ENCODE measurements at regions not wholly inside any gene's neighbourhood (a gene's known extent, or its start where the extent isn't known, plus 50 kb on each side); places are given as distances from the start of the nearest gene placed in this dataset.
A peak's percentile ranks its signal among the peaks of the same experiment; 100 is the strongest.

DNA sequence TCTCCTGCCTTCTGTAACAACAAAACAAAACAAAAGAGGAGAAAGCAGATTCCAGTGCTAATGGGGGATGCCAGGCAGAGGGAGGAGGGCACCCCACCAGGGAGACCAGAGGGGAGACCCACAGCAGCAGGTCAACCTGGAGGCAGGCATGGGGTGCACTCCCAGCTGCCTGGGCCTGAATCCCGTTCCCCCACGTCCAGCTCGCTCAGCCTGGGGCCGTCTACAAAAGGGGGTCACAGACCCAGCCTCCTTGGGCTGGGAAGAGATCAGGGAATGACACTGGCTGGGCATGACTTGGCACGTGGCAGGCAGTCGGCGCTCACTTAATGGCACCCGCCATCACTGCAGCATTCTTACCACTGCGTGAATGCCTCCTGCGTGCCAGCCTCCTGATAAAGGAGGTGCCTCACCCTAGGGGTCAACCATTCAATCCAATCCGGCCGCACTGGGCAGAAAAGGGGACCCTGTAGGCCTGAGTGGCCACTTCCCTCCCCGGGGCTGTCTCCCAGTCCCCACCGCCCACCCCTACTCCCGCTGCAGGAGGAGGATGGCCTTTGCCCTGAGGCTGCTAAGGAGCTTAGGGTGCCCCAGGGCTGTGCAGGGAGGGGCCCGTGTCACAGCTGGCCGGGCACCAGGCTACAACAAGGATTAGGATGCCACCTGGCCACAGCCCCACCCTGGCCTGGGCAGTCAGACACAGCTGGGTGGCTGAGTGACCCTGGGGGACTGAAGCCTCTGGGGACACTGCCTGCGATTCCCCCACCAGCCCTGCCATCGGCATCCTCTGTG lies 87.5 kb downstream of the NCOR2 start:
- Histone ChIP-seq H3K27me3 (ENCODE audit: control insufficient read depth in 2 of 2, insufficient read depth in 2 of 2, low read length in 2 of 2) (no peaks in the 10 kb centered on the region), H3K4me1 (ENCODE audit: control insufficient read depth in 1 of 2, insufficient read depth in 2 of 2, low read length in 2 of 2) (no peaks in the 10 kb centered on the region), H3K9me3 (replicated peaks in 1 of 2; ENCODE audit: control insufficient read depth in 1 of 2, insufficient read depth in 1 of 2, low read length in 2 of 2) (peaks cover 0 to 4% of the 10 kb centered on the region in 2 donors), H3K4me3 (replicated peaks in 1 of 3; ENCODE audit: low read depth in 2 of 3, low read length in 3 of 3) (no peak overlapping the region), H4K20me1 (ENCODE audit: insufficient read depth, low read length) (peaks cover 100% of the 10 kb centered on the region), H3K9ac (ENCODE audit: insufficient read depth, low read length, poor library complexity, severe bottlenecking) (no peak overlapping the region), H2AFZ (ENCODE audit: insufficient read depth, low read depth, low read length, poor library complexity, severe bottlenecking) (no peak overlapping the region), H3K27ac (ENCODE audit: low read depth in 1 of 2, low read length in 2 of 2) (no peak overlapping the region), H3K79me2 (ENCODE audit: insufficient read depth, low read length) (peaks cover 40% of the 10 kb centered on the region), H3K4me2 (replicated peaks; ENCODE audit: extremely low read depth, low read length, poor library complexity, severe bottlenecking) (no peak overlapping the region), H3K36me3 (replicated peaks in 1 of 2; ENCODE audit: control insufficient read depth in 1 of 2, insufficient read depth in 2 of 2, low read length in 2 of 2) (peaks cover 77 to 95% of the 10 kb centered on the region in 2 donors)
- Mint-ChIP-seq H3K27me3 (ENCODE audit: low read depth in 3 of 3) (peaks cover 0 to 3% (median 1%) of the 10 kb centered on the region in 3 donors), H3K4me3 (no peak overlapping the region), H3K36me3 (peaks cover 74 to 94% of the 10 kb centered on the region in 2 donors), H3K4me1 (peaks cover 19% of the 10 kb centered on the region), H3K9me3 (peaks cover 4 to 17% (median 11%) of the 10 kb centered on the region in 7 donors), H3K27ac (peak overlapping the region in 2 of 7 donors; percentile 24 to 54)
- no peak for DNase-seq
- WGBS (ENCODE audit: insufficient coverage) = 97% methylated on average over 16 of the region's 19 CpGs
- TF ChIP-seq, protein P1, sequence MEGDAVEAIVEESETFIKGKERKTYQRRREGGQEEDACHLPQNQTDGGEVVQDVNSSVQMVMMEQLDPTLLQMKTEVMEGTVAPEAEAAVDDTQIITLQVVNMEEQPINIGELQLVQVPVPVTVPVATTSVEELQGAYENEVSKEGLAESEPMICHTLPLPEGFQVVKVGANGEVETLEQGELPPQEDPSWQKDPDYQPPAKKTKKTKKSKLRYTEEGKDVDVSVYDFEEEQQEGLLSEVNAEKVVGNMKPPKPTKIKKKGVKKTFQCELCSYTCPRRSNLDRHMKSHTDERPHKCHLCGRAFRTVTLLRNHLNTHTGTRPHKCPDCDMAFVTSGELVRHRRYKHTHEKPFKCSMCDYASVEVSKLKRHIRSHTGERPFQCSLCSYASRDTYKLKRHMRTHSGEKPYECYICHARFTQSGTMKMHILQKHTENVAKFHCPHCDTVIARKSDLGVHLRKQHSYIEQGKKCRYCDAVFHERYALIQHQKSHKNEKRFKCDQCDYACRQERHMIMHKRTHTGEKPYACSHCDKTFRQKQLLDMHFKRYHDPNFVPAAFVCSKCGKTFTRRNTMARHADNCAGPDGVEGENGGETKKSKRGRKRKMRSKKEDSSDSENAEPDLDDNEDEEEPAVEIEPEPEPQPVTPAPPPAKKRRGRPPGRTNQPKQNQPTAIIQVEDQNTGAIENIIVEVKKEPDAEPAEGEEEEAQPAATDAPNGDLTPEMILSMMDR (IDR thresholded peaks at IDR 0.05) = no peak
- intact Hi-C loops (cut with micrococcal nuclease) = loop anchor here in 1 of 2 donors (5.0 kb wide), 1 partner anchor 38 kb away; no protein-coding TSS in a partner anchor

DNA sequence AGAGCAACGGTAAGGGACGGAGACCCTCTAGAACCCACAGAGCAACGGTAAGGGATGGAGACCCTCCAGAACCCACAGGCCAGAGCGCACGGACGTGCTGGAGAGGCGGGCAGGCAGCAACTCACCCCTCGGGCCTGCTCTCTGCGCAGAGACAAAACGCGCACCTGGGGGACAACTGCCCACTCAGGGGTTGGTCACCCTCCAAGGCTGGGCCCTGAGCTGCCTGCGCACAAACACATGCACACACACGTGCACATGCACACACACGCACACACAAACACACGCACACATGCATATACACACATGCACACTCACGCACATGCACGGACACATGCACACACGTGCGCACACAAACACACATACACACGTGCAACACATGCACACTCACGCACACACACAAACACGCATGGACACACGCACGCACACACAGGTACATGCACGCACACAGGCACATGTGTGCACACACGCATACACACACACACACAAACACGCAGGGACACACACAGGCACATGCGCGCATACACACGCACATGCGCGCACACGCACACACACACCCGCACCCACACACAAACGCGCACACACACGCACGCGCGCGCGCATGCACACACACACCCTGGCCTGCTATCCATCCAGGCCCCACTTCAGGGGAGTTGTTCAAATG lies 88.3 kb downstream of the NCOR2 start:
- Histone ChIP-seq H3K9ac (ENCODE audit: insufficient read depth, low read length, poor library complexity, severe bottlenecking) (no peak overlapping the region), H3K4me1 (ENCODE audit: control insufficient read depth in 1 of 2, insufficient read depth in 2 of 2, low read length in 2 of 2) (no peaks in the 10 kb centered on the region), H3K27me3 (ENCODE audit: control insufficient read depth in 2 of 2, insufficient read depth in 2 of 2, low read length in 2 of 2) (no peaks in the 10 kb centered on the region), H3K4me3 (replicated peaks in 1 of 3; ENCODE audit: low read depth in 2 of 3, low read length in 3 of 3) (no peak overlapping the region), H3K27ac (ENCODE audit: low read depth in 1 of 2, low read length in 2 of 2) (peak overlapping the region in 1 of 2 donors; percentile 54), H4K20me1 (ENCODE audit: insufficient read depth, low read length) (peaks cover 100% of the 10 kb centered on the region), H3K79me2 (ENCODE audit: insufficient read depth, low read length) (peaks cover 40% of the 10 kb centered on the region), H3K4me2 (replicated peaks; ENCODE audit: extremely low read depth, low read length, poor library complexity, severe bottlenecking) (no peak overlapping the region), H3K9me3 (replicated peaks in 1 of 2; ENCODE audit: control insufficient read depth in 1 of 2, insufficient read depth in 1 of 2, low read length in 2 of 2) (peaks cover under 1 to 10% of the 10 kb centered on the region in 2 donors), H2AFZ (ENCODE audit: insufficient read depth, low read depth, low read length, poor library complexity, severe bottlenecking) (no peak overlapping the region), H3K36me3 (replicated peaks in 1 of 2; ENCODE audit: control insufficient read depth in 1 of 2, insufficient read depth in 2 of 2, low read length in 2 of 2) (peaks cover 77 to 95% of the 10 kb centered on the region in 2 donors)
- intact Hi-C loops (cut with micrococcal nuclease) = no loop called here
- TF ChIP-seq, protein P1 (IDR thresholded peaks at IDR 0.05) = no peak
- Mint-ChIP-seq H3K4me3 (no peak overlapping the region), H3K27ac (peak overlapping the region in 2 of 7 donors; percentile 65 to 74), H3K36me3 (peaks cover 76 to 95% of the 10 kb centered on the region in 2 donors), H3K27me3 (ENCODE audit: low read depth in 3 of 3) (peaks cover 0 to 1% (median 0%) of the 10 kb centered on the region in 3 donors), H3K4me1 (peaks cover 19% of the 10 kb centered on the region), H3K9me3 (peaks cover 8 to 22% (median 13%) of the 10 kb centered on the region in 7 donors)
- 96% methylated on average over 27 of the region's 42 CpGs for WGBS (ENCODE audit: insufficient coverage)
- no peak for DNase-seq
